HCT116 (cell line): ENCODE measurements at regions not wholly inside any gene's neighbourhood (a gene's known extent, or its start where the extent isn't known, plus 50 kb on each side); places are given as distances from the start of the nearest gene placed in this dataset.

ENCODE experiments used
- ATAC-seq: fragments of 200-7000 bp; cut with Tn5 transposase; 2 replicates; pipeline ENCODE4 v1.9.1; 2020; ENCODE audit warnings: mild to moderate bottlenecking, moderate library complexity
- BruUV-seq: library from RNA; stranded (reverse); fragments of 400-500 nt; replicated peaks from 2 replicates; lab custom pipeline; 2021; lab: Mats Ljungman, UMichigan
- CTCF ChIA-PET: fragments of 300-600 bp; sonication (Branson Sonifier 250); formaldehyde crosslinking; loops from one replicate; lab custom pipeline; 2021; ENCODE audit warnings: antibody characterized with exemption; lab: Charles Lee
- POLR2A ChIA-PET: fragments of 300-600, 350-600 bp; sonication (Branson Sonifier 250); formaldehyde crosslinking; loops from one replicate; lab custom pipeline; 2021; ENCODE audit warnings: antibody characterized with exemption; lab: Charles Lee
- RAD21 ChIA-PET, 2 experiments: fragments of 300-600 bp; sonication (Branson Sonifier 250); formaldehyde crosslinking; loops; one replicate each; lab custom pipeline; 2023; ENCODE audit warnings: low total read pairs in 2 of 2; ENCODE audit not compliant: uncharacterized antibody in 2 of 2, unreplicated experiment in 2 of 2, low non-redundant PET in 1 of 2; lab: Charles Lee
- DNase-seq: peaks from one replicate; pipeline ENCODE4 v3.0.0-alpha.2; 2010; ENCODE audit warnings: low read depth, low spot score
- H2AFZ ChIP-seq: fragments of 200-600 bp; shearing (Covaris generic), sonication (generic); 2 replicates; pipeline ENCODE4 v1.6.1; 2017; ENCODE audit warnings: low read depth, mixed run types, mixed read lengths, antibody characterized with exemption, low read length; ENCODE audit not compliant: poor library complexity, severe bottlenecking
- H3K27ac ChIP-seq: 2 replicates; pipeline ENCODE4 v1.5.1; 2012; ENCODE audit warnings: low read depth, low read length
- H3K27me3 ChIP-seq: fragments of 200-600 bp; sonication (generic); 2 replicates; pipeline ENCODE4 v1.6.1; 2016; ENCODE audit warnings: mixed run types, low read length, mixed read lengths; ENCODE audit not compliant: insufficient read depth
- H3K36me3 ChIP-seq, 2 experiments: fragments of 200-500 bp in 1 of 2; fragments of 200-600 bp in 1 of 2; sonication (Bioruptor generic) in 1 of 2; sonication (generic) in 1 of 2; 2 replicates each; pipeline versions ENCODE4 v1.5.1 to v1.6.1; 2014 to 2016; ENCODE audit warnings: low read length in 2 of 2, inconsistent platforms in 1 of 2, mixed read lengths in 1 of 2, mixed run types in 1 of 2; ENCODE audit not compliant: insufficient read depth in 2 of 2, control insufficient read depth in 1 of 2
- H3K4me1 ChIP-seq, 2 experiments: fragments of 200-600 bp in 1 of 2; sonication (generic) in 1 of 2; 2 replicates each; pipeline versions ENCODE4 v1.5.1 to v1.6.1; 2012 to 2017; ENCODE audit warnings: low read length in 2 of 2, inconsistent platforms in 1 of 2, mild to moderate bottlenecking in 1 of 2, mixed read lengths in 1 of 2, mixed run types in 1 of 2, moderate library complexity in 1 of 2; ENCODE audit not compliant: insufficient read depth in 2 of 2, control insufficient read depth in 1 of 2
- H3K4me2 ChIP-seq: fragments of 200-600 bp; sonication (generic); 2 replicates; pipeline ENCODE4 v1.6.1; 2017; ENCODE audit warnings: mixed run types, low read length, mixed read lengths
- H3K4me3 ChIP-seq, 2 experiments: fragments of 200-600 bp in 1 of 2; sonication (generic) in 1 of 2; replicated peaks in 1 of 2; 2 replicates each; pipeline ENCODE4 v1.5.1; 2011 to 2016; ENCODE audit warnings: low read length in 2 of 2, control low read depth in 1 of 2, low read depth in 1 of 2, mild to moderate bottlenecking in 1 of 2, mixed read lengths in 1 of 2, mixed run types in 1 of 2
- H3K79me2 ChIP-seq: fragments of 200-600 bp; sonication (generic); 2 replicates; pipeline ENCODE4 v1.6.1; 2017; ENCODE audit warnings: mild to moderate bottlenecking, mixed run types, low read length, moderate library complexity, mixed read lengths; ENCODE audit not compliant: insufficient read depth
- H3K9ac ChIP-seq: fragments of 200-600 bp; sonication (generic); 2 replicates; pipeline ENCODE4 v1.6.1; 2016; ENCODE audit warnings: low read length, mixed read lengths
- H3K9me2 ChIP-seq: fragments of 200-600 bp; sonication (generic), shearing (Covaris generic); 2 replicates; pipeline ENCODE4 v1.6.1; 2017; ENCODE audit warnings: mixed run types, mild to moderate bottlenecking, moderate library complexity; ENCODE audit not compliant: insufficient read depth
- H3K9me3 ChIP-seq, 2 experiments: fragments of 200-500 bp in 1 of 2; fragments of 200-600 bp in 1 of 2; sonication (Bioruptor generic) in 1 of 2; sonication (generic) in 1 of 2; 2 replicates each; pipeline ENCODE4 v1.6.1; 2014 to 2017; ENCODE audit warnings: low read length in 2 of 2, mixed read lengths in 2 of 2, inconsistent platforms in 1 of 2, low read depth in 1 of 2, mild to moderate bottlenecking in 1 of 2, mixed run types in 1 of 2, moderate library complexity in 1 of 2; ENCODE audit not compliant: control insufficient read depth in 1 of 2, insufficient read depth in 1 of 2
- H4K20me1 ChIP-seq: fragments of 200-600 bp; sonication (generic), shearing (Covaris generic); 2 replicates; pipeline ENCODE4 v1.6.1; 2017; ENCODE audit warnings: mixed run types, mild to moderate bottlenecking, moderate library complexity; ENCODE audit not compliant: insufficient read depth
- ATF3 ChIP-seq: IDR thresholded peaks from 2 replicates; pipeline ENCODE4 v1.6.1; 2012
- CEBPB ChIP-seq: IDR thresholded peaks from 2 replicates; pipeline ENCODE4 v1.6.1; 2012; ENCODE audit warnings: low read depth
- ZBTB33 ChIP-seq: IDR thresholded peaks from 2 replicates; pipeline ENCODE4 v1.6.1; 2011; ENCODE audit warnings: mild to moderate bottlenecking, low read length, moderate library complexity; ENCODE audit not compliant: insufficient replicate concordance; ENCODE audit errors: extremely low read depth
- ZFX ChIP-seq: fragments of 450-650 bp; IDR thresholded peaks from 2 replicates; pipeline ENCODE4 v1.6.1; 2017
- intact Hi-C: fragments of 100-400 bp; cut with micrococcal nuclease; formaldehyde crosslinking; loops from 2 replicates; pipeline ENCODE4 v1.10.0; 2022

GRCh38 chr4:4914059-4914820 is 54.8 kb downstream of the MSX1 start:
- TF ChIP-seq ZBTB33 (no peak), CEBPB (peak; percentile 71), ATF3 (0 out of 2 replicates have a peak, but pooled peaks have one; percentile 22), ZFX (no peak)
- ChIA-PET POLR2A (no interaction called here), CTCF (no interaction called here), RAD21 (no interaction called here)
- no peak for ATAC-seq
- Histone ChIP-seq H3K4me1 (no peaks in the 10 kb centered on the region), H3K4me3 (no peak overlapping the region), H2AFZ (no peak overlapping the region), H3K4me2 (no peak overlapping the region), H3K9me3 (no peaks in the 10 kb centered on the region), H3K9ac (no peak overlapping the region), H3K36me3 (no peaks in the 10 kb centered on the region), H3K27ac (no peak overlapping the region), H3K79me2 (no peaks in the 10 kb centered on the region), H3K27me3 (0 out of 2 replicates have a peak, but pooled peaks cover 4% of the 10 kb centered on the region), H4K20me1 (no peaks in the 10 kb centered on the region), H3K9me2 (no peaks in the 10 kb centered on the region)
- no TSS peak for BruUV-seq
- no peak for DNase-seq
- intact Hi-C loops: no loop called here
